ENCODE measurements at regions not wholly inside any gene's neighbourhood (a gene's known extent, or its start where the extent isn't known, plus 50 kb on each side); places are given as distances from the start of the nearest gene placed in this dataset.
"Not testable (repeated sequence)": the region's sequence is repeated elsewhere in the genome, so short reads cannot be mapped to it uniquely, and the experiment has no call there.

- DNase-seq (ENCODE audit: low read depth, low spot score) = no peak
- H3K4me3 ChIP-seq (ENCODE audit: low read length) = no peak overlapping the region
Observed at GRCh38 chr20:19916531-19917485, 100.4 kb upstream of the NAA20 start.

- DNase-seq (ENCODE audit: low read depth, low spot score) = no peak
- H3K4me3 ChIP-seq (ENCODE audit: low read length) = no peak overlapping the region
Observed at GRCh38 chr20:19918965-19919329, 98.2 kb upstream of the NAA20 start.

GRCh38 chr20:19920381-19921138 lies 96.6 kb upstream of the NAA20 start:
- no peak for DNase-seq (ENCODE audit: low read depth, low spot score)
- no peak overlapping the region for H3K4me3 ChIP-seq (ENCODE audit: low read length)

- H3K4me3 ChIP-seq (ENCODE audit: low read length) = no peak overlapping the region
- DNase-seq (ENCODE audit: low read depth, low spot score) = no peak
Observed at GRCh38 chr20:19921284-19921793, 95.8 kb upstream of the NAA20 start.

GRCh38 chr20:19921829-19922228 lies 95.3 kb upstream of the NAA20 start:
- not testable (repeated sequence) for DNase-seq (ENCODE audit: low read depth, low spot score); H3K4me3 ChIP-seq (ENCODE audit: low read length)

- no peak for DNase-seq (ENCODE audit: low read depth, low spot score)
Observed at GRCh38 chr20:19922716-19923115, 94.4 kb upstream of the NAA20 start.

GRCh38 chr20:19923762-19924161 lies 93.4 kb upstream of the NAA20 start:
- no peak for DNase-seq (ENCODE audit: low read depth, low spot score)
- no peak overlapping the region for H3K4me3 ChIP-seq (ENCODE audit: low read length)

More at GRCh38 chr20:19922716-19923115, 94.4 kb upstream of the NAA20 start:
- no peak overlapping the region for H3K4me3 ChIP-seq (ENCODE audit: low read length)

GRCh38 chr20:19924255-19924654 lies 92.9 kb upstream of the NAA20 start:
- H3K4me3 ChIP-seq (ENCODE audit: low read length) = no peak overlapping the region
- no peak for DNase-seq (ENCODE audit: low read depth, low spot score)

- no peak for DNase-seq (ENCODE audit: low read depth, low spot score)
- no peak overlapping the region for H3K4me3 ChIP-seq (ENCODE audit: low read length)
Observed at GRCh38 chr20:19926591-19926990, 90.6 kb upstream of the NAA20 start.

- no peak overlapping the region for H3K4me3 ChIP-seq (ENCODE audit: low read length)
- DNase-seq (ENCODE audit: low read depth, low spot score) = no peak
Observed at GRCh38 chr20:19928328-19929011, 88.7 kb upstream of the NAA20 start.

GRCh38 chr20:19929012-19929360 lies 88.2 kb upstream of the NAA20 start:
- no peak overlapping the region for H3K4me3 ChIP-seq (ENCODE audit: low read length)
- DNase-seq (ENCODE audit: low read depth, low spot score) = no peak

GRCh38 chr20:19929481-19930145 lies 87.5 kb upstream of the NAA20 start:
- no peak overlapping the region for H3K4me3 ChIP-seq (ENCODE audit: low read length)
- DNase-seq (ENCODE audit: low read depth, low spot score) = no peak

GRCh38 chr20:19930426-19930825 lies 86.7 kb upstream of the NAA20 start:
- no peak for DNase-seq (ENCODE audit: low read depth, low spot score)
- no peak overlapping the region for H3K4me3 ChIP-seq (ENCODE audit: low read length)

- H3K4me3 ChIP-seq (ENCODE audit: low read length) = no peak overlapping the region
- DNase-seq (ENCODE audit: low read depth, low spot score) = no peak
Observed at GRCh38 chr20:19932170-19932667, 84.9 kb upstream of the NAA20 start.

GRCh38 chr20:19934792-19935491 lies 82.2 kb upstream of the NAA20 start:
- no peak for DNase-seq (ENCODE audit: low read depth, low spot score)
- no peak overlapping the region for H3K4me3 ChIP-seq (ENCODE audit: low read length)

GRCh38 chr20:19935842-19936241 lies 81.3 kb upstream of the NAA20 start:
- no peak for DNase-seq (ENCODE audit: low read depth, low spot score)
- H3K4me3 ChIP-seq (ENCODE audit: low read length) = no peak overlapping the region

GRCh38 chr20:19936466-19937200 lies 80.5 kb upstream of the NAA20 start:
- DNase-seq (ENCODE audit: low read depth, low spot score) = no peak
- peak overlapping the region; percentile 23 for H3K4me3 ChIP-seq (ENCODE audit: low read length)

- peak overlapping the region; percentile 23 for H3K4me3 ChIP-seq (ENCODE audit: low read length)
- peak; percentile 14 for DNase-seq (ENCODE audit: low read depth, low spot score)
Observed at GRCh38 chr20:19937218-19937617, 79.9 kb upstream of the NAA20 start.
